HUES64 (cell line): ENCODE measurements at regions not wholly inside any gene's neighbourhood (a gene's known extent, or its start where the extent isn't known, plus 50 kb on each side); places are given as distances from the start of the nearest gene placed in this dataset.

Source experiments
- H3K27ac ChIP-seq: 2 replicates; pipeline ENCODE4 v1.7.0; 2013; ENCODE audit warnings: low read depth, low read length, inconsistent platforms
- H3K27me3 ChIP-seq: 2 replicates; pipeline ENCODE4 v1.6.1; 2013; ENCODE audit warnings: mild to moderate bottlenecking, low read length; ENCODE audit not compliant: insufficient read depth
- H3K36me3 ChIP-seq: 2 replicates; pipeline ENCODE4 v1.6.1; 2013; ENCODE audit warnings: mild to moderate bottlenecking, low read length; ENCODE audit not compliant: insufficient read depth
- H3K4me1 ChIP-seq: 2 replicates; pipeline ENCODE4 v1.6.1; 2013; ENCODE audit warnings: mild to moderate bottlenecking, low read length, moderate library complexity; ENCODE audit not compliant: insufficient read depth
- H3K4me3 ChIP-seq: 2 replicates; pipeline ENCODE4 v1.5.1; 2013; ENCODE audit warnings: mild to moderate bottlenecking, low read length, moderate library complexity
- H3K9ac ChIP-seq: 2 replicates; pipeline ENCODE4 v1.6.1; 2013; ENCODE audit warnings: mild to moderate bottlenecking, low read depth, low read length
- H3K9me3 ChIP-seq: 2 replicates; pipeline ENCODE4 v1.6.1; 2013; ENCODE audit warnings: low read depth, low read length; ENCODE audit not compliant: insufficient read depth
- WGBS: fragments of 150-250, 120-280 bp; methylation state at CpG from one replicate; pipeline ENCODE4 v1.1.7; 2013; ENCODE audit warnings: missing lambda C conversion rate; 5-methylcytosine and 5-hydroxymethylcytosine counted together

- 94% methylated on average over 6 of the region's 6 CpGs for WGBS
- Histone ChIP-seq H3K36me3 (no peaks in the 10 kb centered on the region), H3K27ac (no peak overlapping the region), H3K4me3 (no peak overlapping the region), H3K4me1 (no peaks in the 10 kb centered on the region), H3K9ac (no peak overlapping the region), H3K9me3 (no peaks in the 10 kb centered on the region), H3K27me3 (no peaks in the 10 kb centered on the region)
Observed at GRCh38 chr16:48105976-48106375, 49.8 kb downstream of the ABCC12 start.

- H3K9ac ChIP-seq, result no peak overlapping the region
- 89% methylated on average over 4 of the region's 4 CpGs for WGBS
- no peaks in the 10 kb centered on the region for H3K9me3 ChIP-seq
- H3K36me3 ChIP-seq, result no peaks in the 10 kb centered on the region
- H3K27me3 ChIP-seq, result no peaks in the 10 kb centered on the region
- H3K4me3 ChIP-seq, result no peak overlapping the region
- H3K27ac ChIP-seq, result no peak overlapping the region
- no peaks in the 10 kb centered on the region for H3K4me1 ChIP-seq
Observed at GRCh38 chr16:48105456-48105855, 50.3 kb downstream of the ABCC12 start.

DNA sequence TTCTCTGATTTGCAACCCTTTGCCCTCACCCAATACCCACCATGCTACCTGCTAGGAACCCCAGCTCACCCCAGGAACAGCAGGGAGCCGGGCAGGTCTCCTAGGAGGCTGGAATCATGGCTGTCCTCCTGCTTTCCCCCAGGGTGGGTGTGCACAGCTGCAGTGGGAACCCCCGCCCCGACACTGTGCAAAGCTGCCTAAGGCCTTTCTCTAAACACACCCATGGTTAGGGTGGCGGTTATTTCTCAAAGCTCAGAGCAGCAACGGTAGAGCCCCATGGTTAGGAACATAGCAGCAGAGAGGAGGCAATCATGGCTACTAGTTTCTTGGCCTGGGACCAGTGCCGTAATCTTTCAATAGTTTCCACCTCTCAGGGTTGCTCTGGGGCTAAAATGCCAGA lies 52.2 kb downstream of the ABCC12 start:
- H3K36me3 ChIP-seq, result no peaks in the 10 kb centered on the region
- no peak overlapping the region for H3K9ac ChIP-seq
- H3K27me3 ChIP-seq, result no peaks in the 10 kb centered on the region
- no peak overlapping the region for H3K4me3 ChIP-seq
- no peak overlapping the region for H3K27ac ChIP-seq
- no peaks in the 10 kb centered on the region for H3K9me3 ChIP-seq
- H3K4me1 ChIP-seq, result no peaks in the 10 kb centered on the region
- 96% methylated on average over 6 of the region's 6 CpGs for WGBS

DNA sequence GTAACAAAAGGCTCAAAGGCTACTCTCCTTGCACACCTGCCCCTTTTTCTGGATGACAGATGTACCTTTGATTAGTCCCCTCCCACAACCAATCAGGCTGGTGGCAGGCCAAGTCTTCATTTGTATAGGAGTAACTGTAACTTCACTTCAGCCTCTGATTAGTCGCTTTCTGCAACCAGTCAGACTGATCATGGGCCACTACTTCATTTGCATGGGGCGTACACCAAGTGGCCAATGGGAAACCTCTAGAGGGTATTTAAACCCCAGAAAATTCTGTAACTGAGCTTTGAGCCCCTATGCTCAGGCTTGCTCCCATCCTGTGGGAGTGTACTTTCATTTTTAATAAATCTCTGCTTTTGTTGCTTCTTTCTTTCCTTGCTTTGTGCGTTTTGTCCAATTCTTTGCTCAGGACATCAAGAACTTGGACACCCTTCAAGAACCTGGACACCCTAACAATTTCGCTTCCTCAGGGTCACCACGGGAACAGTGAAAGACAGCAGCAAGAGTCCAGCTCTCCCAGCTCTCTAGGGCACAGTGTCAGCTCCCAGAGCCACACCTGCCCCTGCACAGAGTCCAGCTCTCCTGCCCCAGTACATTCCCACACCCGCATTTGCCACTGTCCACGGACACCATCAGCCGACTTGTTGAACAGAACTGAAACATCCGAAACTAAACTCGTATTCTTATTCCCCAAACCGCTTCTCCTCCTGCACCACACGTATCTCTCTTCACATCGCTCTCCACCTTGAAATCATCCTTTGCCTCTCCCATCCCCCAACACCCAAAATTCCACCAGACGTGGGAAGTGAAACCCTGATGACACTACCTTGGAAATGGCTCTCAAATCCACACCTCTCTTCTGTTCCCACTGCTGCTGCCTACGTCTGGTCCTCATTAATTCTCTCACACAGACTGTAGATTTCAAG lies 53.4 kb downstream of the ABCC12 start:
- Histone ChIP-seq H3K36me3 (no peaks in the 10 kb centered on the region), H3K4me1 (no peaks in the 10 kb centered on the region), H3K9ac (no peak overlapping the region), H3K9me3 (no peaks in the 10 kb centered on the region), H3K27ac (no peak overlapping the region), H3K27me3 (no peaks in the 10 kb centered on the region), H3K4me3 (no peak overlapping the region)
- WGBS, result 91% methylated on average over 15 of the region's 15 CpGs

DNA sequence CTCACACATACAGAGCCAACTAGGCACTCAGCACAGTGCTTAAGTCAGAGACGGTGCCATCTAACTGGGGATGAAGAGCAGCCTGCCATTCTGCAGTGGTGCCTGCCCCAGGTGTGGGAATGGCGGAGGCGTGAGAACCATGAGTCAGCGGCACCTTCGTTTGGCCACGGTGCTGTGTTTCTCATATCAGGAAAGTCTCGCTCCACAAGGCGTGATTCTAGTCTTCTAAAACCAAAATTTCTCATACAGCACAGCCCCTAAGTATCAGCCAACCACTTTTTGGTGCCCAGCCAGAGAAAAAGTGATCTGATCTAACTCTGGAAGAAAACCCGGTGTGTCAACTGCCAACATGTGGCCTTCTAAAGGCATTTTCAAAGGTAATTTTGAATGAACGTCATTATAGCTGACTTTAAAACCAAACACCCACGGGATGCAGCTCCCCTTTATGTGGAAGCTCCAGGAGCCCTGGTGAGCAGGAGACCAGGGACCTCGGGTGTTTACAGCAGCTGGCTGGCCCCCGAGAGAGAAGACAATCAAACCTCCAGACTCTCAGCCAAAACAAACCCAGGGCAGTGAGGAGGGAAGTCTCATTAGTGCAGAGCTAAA lies 54.6 kb downstream of the ABCC12 start:
- H3K36me3 ChIP-seq, result no peaks in the 10 kb centered on the region
- 92% methylated on average over 13 of the region's 13 CpGs for WGBS
- no peaks in the 10 kb centered on the region for H3K4me1 ChIP-seq

DNA sequence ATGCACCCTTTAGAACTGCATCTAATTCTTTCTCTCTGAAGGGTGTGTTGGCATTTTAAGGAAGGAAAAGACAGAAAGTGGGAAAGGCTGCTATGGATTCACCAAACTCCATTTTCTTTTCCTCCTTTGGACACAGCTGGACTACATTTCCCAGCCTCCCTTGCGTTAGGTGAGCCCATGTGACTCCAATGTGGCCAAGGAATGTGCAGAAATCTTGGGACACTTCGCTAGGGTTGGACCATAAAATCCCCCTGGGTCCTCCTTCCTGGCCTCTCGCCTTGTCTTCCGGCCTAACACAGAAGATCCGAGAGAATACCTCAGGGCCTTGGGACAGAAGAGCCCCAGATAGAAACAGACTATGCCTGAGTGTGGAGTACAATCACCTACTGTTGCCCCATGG lies 56.3 kb downstream of the ABCC12 start:
- Histone ChIP-seq H3K27me3 (no peaks in the 10 kb centered on the region), H3K4me1 (no peaks in the 10 kb centered on the region), H3K4me3 (no peak overlapping the region), H3K9me3 (no peaks in the 10 kb centered on the region), H3K36me3 (no peaks in the 10 kb centered on the region), H3K9ac (no peak overlapping the region), H3K27ac (no peak overlapping the region)
- WGBS, result 91% methylated on average over 5 of the region's 5 CpGs

More for the DNA sequence above, 54.6 kb downstream of the ABCC12 start:
- H3K9me3 ChIP-seq, result no peaks in the 10 kb centered on the region
- no peak overlapping the region for H3K9ac ChIP-seq
- no peak overlapping the region for H3K27ac ChIP-seq
- H3K27me3 ChIP-seq, result no peaks in the 10 kb centered on the region
- H3K4me3 ChIP-seq, result no peak overlapping the region

DNA sequence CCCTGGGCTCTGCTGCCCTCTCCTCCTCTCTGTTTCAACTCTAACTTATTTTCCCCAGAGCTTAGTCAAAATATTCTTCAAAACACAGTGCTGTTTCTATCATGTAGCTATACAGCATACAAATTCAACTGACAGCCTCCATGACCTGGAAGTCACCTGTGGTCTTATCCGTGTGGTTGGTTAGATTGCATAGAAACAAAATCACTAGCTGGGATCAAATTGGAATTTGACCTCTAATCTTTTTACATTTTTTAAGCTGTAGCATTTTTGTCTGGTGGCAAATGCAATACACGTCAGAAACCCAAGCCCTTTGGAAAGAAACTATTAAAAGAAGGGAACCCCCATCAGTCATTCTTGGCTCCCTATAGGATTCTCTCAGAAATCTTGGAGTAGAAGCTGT lies 57.3 kb downstream of the ABCC12 start:
- Histone ChIP-seq H3K4me3 (no peak overlapping the region), H3K9me3 (no peaks in the 10 kb centered on the region), H3K27ac (no peak overlapping the region), H3K27me3 (no peaks in the 10 kb centered on the region), H3K4me1 (no peaks in the 10 kb centered on the region), H3K9ac (no peak overlapping the region), H3K36me3 (no peaks in the 10 kb centered on the region)
- WGBS, result 100% methylated on average over 2 of the region's 2 CpGs

DNA sequence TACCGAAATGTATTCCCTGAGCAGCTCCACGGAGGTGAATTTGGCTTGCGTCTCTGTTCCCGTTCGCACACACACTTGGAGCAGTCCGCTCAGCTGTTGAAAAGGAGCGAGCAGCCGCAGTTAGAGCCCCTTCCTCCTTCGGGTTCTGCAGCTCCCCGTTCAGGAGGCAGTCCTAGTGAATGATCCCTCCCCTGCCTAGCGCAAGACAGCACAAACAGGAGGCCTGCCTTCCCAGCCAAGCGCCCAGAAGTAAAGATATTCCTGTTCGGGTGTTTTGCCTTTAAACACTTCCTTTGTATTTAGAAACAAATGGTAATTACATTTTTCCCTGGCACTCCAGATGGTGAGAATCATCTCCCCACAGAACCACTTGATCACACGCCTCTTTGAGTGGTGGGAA lies 64.7 kb downstream of the ABCC12 start:
- H3K27ac ChIP-seq, result no peak overlapping the region
- no peaks in the 10 kb centered on the region for H3K9me3 ChIP-seq
- H3K36me3 ChIP-seq, result no peaks in the 10 kb centered on the region
- H3K4me1 ChIP-seq, result no peaks in the 10 kb centered on the region
- no peaks in the 10 kb centered on the region for H3K27me3 ChIP-seq
- WGBS, result 90% methylated on average over 14 of the region's 14 CpGs
- no peak overlapping the region for H3K9ac ChIP-seq
- no peak overlapping the region for H3K4me3 ChIP-seq

DNA sequence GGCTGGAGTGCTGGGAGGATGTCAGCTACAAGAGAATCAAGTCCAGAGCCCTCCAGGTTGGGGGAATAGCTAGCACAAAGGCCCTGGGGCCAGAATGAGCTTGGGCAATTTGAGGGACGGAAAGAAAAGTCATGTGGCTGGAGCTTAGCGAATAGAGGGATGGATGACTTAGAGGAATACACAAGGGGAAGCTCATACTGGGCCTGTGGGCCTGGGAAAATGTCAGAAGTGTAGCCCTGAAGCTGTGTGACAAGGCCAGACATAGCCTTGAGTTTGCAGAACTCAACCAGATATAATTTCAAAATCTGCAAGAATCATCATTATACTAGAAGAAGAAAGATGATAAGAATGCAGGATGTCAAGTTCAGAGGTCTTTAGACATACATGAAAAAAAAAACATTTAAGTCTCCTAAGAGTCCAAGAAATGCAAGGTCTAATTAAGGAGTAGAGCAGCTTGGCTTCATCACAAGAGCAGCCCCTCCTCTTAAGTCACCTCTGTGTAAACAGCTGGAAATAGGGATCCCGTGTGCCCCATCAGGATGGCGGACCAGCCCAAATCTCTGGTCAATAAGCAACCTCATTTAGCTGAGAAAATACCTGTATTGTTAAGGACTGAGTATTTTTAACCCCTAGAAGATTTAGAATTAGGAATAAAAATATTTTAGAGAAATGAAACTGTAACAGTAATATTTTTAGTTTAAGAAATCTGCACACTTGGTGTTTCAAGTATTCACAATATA lies 66.6 kb downstream of the ABCC12 start:
- Histone ChIP-seq H3K27ac (no peak overlapping the region), H3K36me3 (no peaks in the 10 kb centered on the region), H3K9me3 (no peaks in the 10 kb centered on the region), H3K27me3 (no peaks in the 10 kb centered on the region), H3K9ac (no peak overlapping the region), H3K4me1 (no peaks in the 10 kb centered on the region), H3K4me3 (no peak overlapping the region)
- 91% methylated on average over 4 of the region's 4 CpGs for WGBS

- H3K9me3 ChIP-seq, result no peaks in the 10 kb centered on the region
- no peaks in the 10 kb centered on the region for H3K36me3 ChIP-seq
- 85% methylated on average over 1 of the region's 1 CpG for WGBS
- H3K27me3 ChIP-seq, result no peaks in the 10 kb centered on the region
- H3K4me1 ChIP-seq, result no peaks in the 10 kb centered on the region
- H3K4me3 ChIP-seq, result no peak overlapping the region
- no peak overlapping the region for H3K9ac ChIP-seq
- no peak overlapping the region for H3K27ac ChIP-seq
Observed at GRCh38 chr16:48087639-48088038, 68.2 kb downstream of the ABCC12 start.

DNA sequence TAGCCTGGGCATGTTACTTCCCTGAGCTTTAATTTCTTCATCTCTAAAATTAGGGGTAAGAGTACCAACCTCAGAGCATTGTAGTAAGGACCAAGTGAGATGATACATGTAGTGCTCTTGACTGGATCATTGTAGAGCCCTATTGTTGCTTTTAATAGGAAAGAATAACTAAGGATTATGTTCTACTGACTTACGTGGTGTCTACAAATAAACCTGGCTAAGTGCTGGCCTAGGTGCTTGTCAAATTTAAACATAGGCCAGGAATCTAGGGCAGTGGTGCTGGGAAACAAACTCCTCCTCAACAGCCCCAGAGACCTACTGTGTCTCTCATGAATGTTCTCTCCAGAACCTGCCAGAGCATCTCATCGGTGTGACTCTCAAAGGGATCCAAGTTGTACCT lies 69.4 kb downstream of the ABCC12 start:
- Histone ChIP-seq H3K27ac (no peak overlapping the region), H3K36me3 (no peaks in the 10 kb centered on the region), H3K4me3 (no peak overlapping the region), H3K4me1 (no peaks in the 10 kb centered on the region), H3K9ac (no peak overlapping the region), H3K27me3 (no peaks in the 10 kb centered on the region), H3K9me3 (no peaks in the 10 kb centered on the region)
- 97% methylated on average over 2 of the region's 2 CpGs for WGBS
